Transverse colon (tissue), 4 donors: ENCODE measurements at regions not wholly inside any gene's neighbourhood (a gene's known extent, or its start where the extent isn't known, plus 50 kb on each side); places are given as distances from the start of the nearest gene placed in this dataset.

Experiments
- DNase-seq: peaks from one replicate; pipeline ENCODE4 v3.0.0-alpha.2; 2019
- H3K27ac ChIP-seq, 4 donors: fragments of 200-600 bp; sonication (generic); 2 replicates each; pipeline ENCODE4 v1.5.1; 2016 to 2018; ENCODE audit warnings: inconsistent platforms in 4 of 4
- H3K27me3 ChIP-seq: fragments of 200-600 bp; sonication (generic); 2 replicates; pipeline ENCODE4 v1.5.1; 2017; ENCODE audit warnings: inconsistent platforms
- H3K36me3 ChIP-seq, 4 donors: fragments of 200-600 bp; sonication (generic); 2 replicates each; pipeline ENCODE4 v1.5.1; 2017 to 2019; ENCODE audit warnings: inconsistent platforms in 4 of 4
- H3K4me1 ChIP-seq, 4 donors: fragments of 200-600 bp; sonication (generic); 2 replicates each; pipeline ENCODE4 v1.5.1; 2017 to 2020; ENCODE audit warnings: inconsistent platforms in 4 of 4
- H3K4me3 ChIP-seq, 4 donors: fragments of 200-600 bp; sonication (generic); 1 replicate in 1 of 4; 2 replicates in 3 of 4; pipeline versions ENCODE4 v1.5.1 to v1.6.1; 2017 to 2019; ENCODE audit warnings: inconsistent platforms in 4 of 4
- H3K9me3 ChIP-seq, 2 donors: fragments of 200-600 bp; sonication (generic); 2 replicates each; pipeline ENCODE4 v1.5.1; 2017 to 2019; ENCODE audit warnings: inconsistent platforms in 2 of 2
- CTCF ChIP-seq, 5 experiments: fragments of 200-600 bp in 3 of 5; fragments of 450-650 bp in 2 of 5; sonication (generic) in 3 of 5; IDR thresholded peaks; 1 replicate in 2 of 5; 2 replicates in 3 of 5; pipeline ENCODE4 v1.5.1; 2016 to 2017; ENCODE audit warnings: antibody characterized with exemption in 5 of 5, inconsistent platforms in 3 of 5, mild to moderate bottlenecking in 2 of 5, moderate library complexity in 1 of 5
- EP300 ChIP-seq: sonication (generic); formaldehyde crosslinking; IDR thresholded peaks from one replicate; pipeline ENCODE4 v1.6.1; 2017; ENCODE audit warnings: antibody characterized with exemption, low read depth
- POLR2A ChIP-seq: fragments of 450-650 bp; IDR thresholded peaks from one replicate; pipeline ENCODE4 v1.6.1; 2016; ENCODE audit warnings: antibody characterized with exemption, mild to moderate bottlenecking, moderate library complexity
- POLR2AphosphoS5 ChIP-seq, 3 donors: sonication (generic); formaldehyde crosslinking; IDR thresholded peaks; one replicate each; pipeline ENCODE4 v1.6.1; 2016; ENCODE audit warnings: antibody characterized with exemption in 3 of 3
- WGBS, 2 donors: methylation state at CpG; one replicate each; pipeline ENCODE4 v1.1.5; 2018; ENCODE audit warnings: low coverage in 1 of 2; 5-methylcytosine and 5-hydroxymethylcytosine counted together
- in situ Hi-C, 4 donors: fragments of 200-750 bp; cut with MboI; loops; one replicate each; pipeline versions ENCODE4 v1.15.0 to v1.15.1; 2017; ENCODE audit warnings: low sequenced_read_pairs in 3 of 4, low pct_ligation_motif_present in 1 of 4, low pct_unique_long_range_greater_than_20kb in 1 of 4
- intact Hi-C: fragments of 100-400 bp; cut with DNase I; formaldehyde crosslinking; loops from one replicate; pipeline ENCODE4 v1.15.1; 2023; ENCODE audit warnings: low total_unique reads

- WGBS, 2 donors: 85 to 88% methylated on average over 3 to 4 of the region's 4 CpGs
- Histone ChIP-seq H3K9me3 (no peaks in the 10 kb centered on the region), H3K4me1 (peaks cover 0 to 14% (median 4%) of the 10 kb centered on the region in 4 donors), H3K27me3 (no peaks in the 10 kb centered on the region), H3K36me3 (no peaks in the 10 kb centered on the region), H3K4me3 (no peak overlapping the region), H3K27ac (no peak overlapping the region)
- TF ChIP-seq CTCF (IDR thresholded peaks at IDR 0.05) (no peak), POLR2AphosphoS5 (IDR thresholded peaks at IDR 0.05) (no peak), EP300 (no peak), POLR2A (no peak)
- in situ Hi-C loops (no loop called here), intact Hi-C loops (no loop called here)
- no peak for DNase-seq
Observed at GRCh38 chr3:148646126-148646665, 51.5 kb upstream of the AGTR1 start.
